Activated T-cell treated with anti-CD3 and anti-CD28 coated beads, Interleukin-2, amount 50 U/mL, for 24 hours (primary cell): ENCODE measurements at regions not wholly inside any gene's neighbourhood (a gene's known extent, or its start where the extent isn't known, plus 50 kb on each side); places are given as distances from the start of the nearest gene placed in this dataset.

ENCODE experiments used
- DNase-seq: peaks from one replicate; pipeline ENCODE4 v3.0.0-alpha.2; 2020
- H3K27ac Mint-ChIP-seq: 2 replicates; pipeline ENCODE4 v1.8.0; 2020; ENCODE audit warnings: mild to moderate bottlenecking, mixed read lengths
- H3K27me3 Mint-ChIP-seq: 2 replicates; pipeline ENCODE4 v1.8.0; 2020; ENCODE audit warnings: mixed read lengths
- H3K36me3 Mint-ChIP-seq: 2 replicates; pipeline ENCODE4 v1.8.0; 2020; ENCODE audit warnings: low read depth, mixed read lengths
- H3K4me1 Mint-ChIP-seq: 2 replicates; pipeline ENCODE4 v1.8.0; 2020; ENCODE audit warnings: low read depth, mixed read lengths
- H3K4me3 Mint-ChIP-seq: 2 replicates; pipeline ENCODE4 v1.8.0; 2020; ENCODE audit warnings: mild to moderate bottlenecking, moderate library complexity, mixed read lengths
- H3K9me3 Mint-ChIP-seq: 2 replicates; pipeline ENCODE4 v1.8.0; 2020; ENCODE audit warnings: mixed read lengths

DNA sequence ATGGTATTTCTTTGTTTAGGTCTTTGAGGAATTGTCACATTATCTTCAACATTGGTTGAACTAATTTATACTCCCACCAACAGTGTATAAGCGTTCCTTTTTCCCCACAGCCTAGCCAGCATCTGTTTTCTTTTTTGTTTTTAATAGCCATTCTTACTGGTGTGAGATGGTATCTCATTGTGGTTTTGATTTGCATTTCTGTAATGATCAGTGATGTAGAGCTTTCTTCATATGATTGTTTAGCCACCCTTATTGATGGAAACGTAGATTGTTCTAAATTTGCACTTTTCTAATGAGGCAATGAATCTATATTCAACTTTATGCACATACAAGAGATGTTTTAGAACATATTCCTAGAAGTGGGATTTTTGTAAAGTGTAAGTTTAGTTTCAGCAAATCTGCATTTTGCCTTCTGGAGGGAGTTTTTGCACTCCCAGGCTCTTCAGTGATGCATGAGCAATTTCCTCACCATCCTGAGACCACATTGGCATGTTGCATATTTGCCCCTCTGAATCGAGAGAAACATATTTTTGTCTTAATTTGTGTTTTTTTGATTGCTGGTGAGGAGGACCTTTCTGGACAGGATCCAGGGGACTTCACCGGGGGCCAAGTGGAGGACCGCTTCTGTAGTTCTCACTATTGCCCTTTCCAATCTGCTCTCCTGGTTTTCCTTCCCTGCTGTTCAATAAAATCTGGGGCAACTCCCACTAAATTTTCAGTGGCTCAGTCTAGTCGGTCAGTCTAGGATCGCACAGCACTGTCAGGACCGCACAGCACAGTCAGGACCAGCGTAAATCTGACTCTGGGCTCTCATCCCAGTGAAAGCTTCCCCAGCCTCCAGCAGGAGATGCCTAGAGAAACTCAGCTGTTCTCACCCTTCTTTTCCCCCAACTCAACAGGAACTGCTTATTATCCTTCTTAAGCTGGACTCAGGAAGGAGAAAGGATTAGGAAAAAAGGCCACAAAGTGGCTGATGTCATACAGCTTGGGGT is 157.0 kb downstream of the PTPN20 start:
- Mint-ChIP-seq H3K4me1 (no peaks in the 10 kb centered on the region), H3K36me3 (no peaks in the 10 kb centered on the region), H3K9me3 (no peaks in the 10 kb centered on the region), H3K4me3 (no peak overlapping the region), H3K27ac (no peak overlapping the region), H3K27me3 (no peaks in the 10 kb centered on the region)
- no peak for DNase-seq

DNA sequence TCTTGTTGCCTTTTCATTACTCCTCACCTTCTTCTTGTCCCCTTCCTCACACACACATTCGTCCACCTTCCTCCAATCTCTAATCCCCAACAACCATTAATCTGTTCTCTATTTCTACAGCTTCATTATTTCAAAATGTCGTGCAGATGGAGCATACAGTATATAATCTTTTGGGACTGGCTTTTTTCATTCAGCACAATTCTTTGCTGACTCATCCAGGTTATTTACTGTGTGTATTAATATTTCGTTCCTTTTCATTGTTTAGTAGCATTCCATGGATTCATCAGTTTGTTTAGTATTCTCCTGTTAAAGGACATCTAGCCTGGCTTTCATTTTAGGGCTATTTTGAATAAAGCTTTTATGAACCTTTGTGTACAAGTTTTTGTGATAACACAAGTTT is 159.3 kb downstream of the PTPN20 start:
- DNase-seq, result no peak
- H3K27me3 Mint-ChIP-seq, result no peaks in the 10 kb centered on the region
- H3K4me1 Mint-ChIP-seq, result no peaks in the 10 kb centered on the region
- H3K27ac Mint-ChIP-seq, result no peak overlapping the region
- no peaks in the 10 kb centered on the region for H3K9me3 Mint-ChIP-seq
- H3K4me3 Mint-ChIP-seq, result no peak overlapping the region
- no peaks in the 10 kb centered on the region for H3K36me3 Mint-ChIP-seq

DNA sequence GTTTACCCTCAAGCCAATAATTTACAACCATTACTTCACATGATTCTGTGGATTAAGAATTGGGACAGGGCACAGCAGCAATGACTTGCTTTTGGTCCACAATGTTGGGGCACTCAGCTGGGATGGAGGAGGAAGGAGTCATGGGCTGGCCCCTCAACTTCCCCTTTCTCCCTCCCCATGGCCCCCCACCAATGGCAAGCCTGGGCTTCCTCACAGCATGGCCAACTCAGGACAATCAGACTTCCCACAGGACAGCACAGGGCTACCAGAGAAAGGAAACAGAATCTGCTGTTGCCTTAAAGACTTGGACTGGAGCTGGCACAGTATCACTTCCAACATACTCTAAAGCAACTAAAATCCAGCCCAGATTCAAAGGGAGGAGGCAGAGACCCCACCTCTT is 160.7 kb downstream of the PTPN20 start:
- H3K9me3 Mint-ChIP-seq, result no peaks in the 10 kb centered on the region
- peaks cover 9% of the 10 kb centered on the region for H3K4me1 Mint-ChIP-seq
- no peaks in the 10 kb centered on the region for H3K36me3 Mint-ChIP-seq
- DNase-seq, result no peak
- no peak overlapping the region for H3K27ac Mint-ChIP-seq
- no peaks in the 10 kb centered on the region for H3K27me3 Mint-ChIP-seq
- no peak overlapping the region for H3K4me3 Mint-ChIP-seq

DNA sequence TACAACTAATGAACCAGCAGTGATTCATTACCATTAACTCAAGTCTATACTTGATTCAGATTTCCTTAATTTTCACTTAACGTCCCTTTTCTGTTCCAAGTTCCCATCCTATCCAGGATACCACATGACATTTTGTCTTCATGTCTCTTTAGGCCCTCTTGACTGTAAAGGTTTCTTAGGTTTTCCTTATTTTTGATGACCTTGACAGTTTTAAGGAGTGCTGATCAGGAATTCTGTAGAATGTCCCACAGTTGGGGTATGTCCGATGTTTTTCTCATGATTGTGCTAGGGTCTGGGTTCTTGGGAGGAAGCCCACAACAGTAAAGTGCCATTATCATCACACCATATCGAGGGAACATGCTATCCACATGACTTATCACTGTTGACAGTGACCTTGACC is 162.7 kb downstream of the PTPN20 start:
- no peak for DNase-seq
- Mint-ChIP-seq H3K36me3 (no peaks in the 10 kb centered on the region), H3K4me3 (no peak overlapping the region)

DNA sequence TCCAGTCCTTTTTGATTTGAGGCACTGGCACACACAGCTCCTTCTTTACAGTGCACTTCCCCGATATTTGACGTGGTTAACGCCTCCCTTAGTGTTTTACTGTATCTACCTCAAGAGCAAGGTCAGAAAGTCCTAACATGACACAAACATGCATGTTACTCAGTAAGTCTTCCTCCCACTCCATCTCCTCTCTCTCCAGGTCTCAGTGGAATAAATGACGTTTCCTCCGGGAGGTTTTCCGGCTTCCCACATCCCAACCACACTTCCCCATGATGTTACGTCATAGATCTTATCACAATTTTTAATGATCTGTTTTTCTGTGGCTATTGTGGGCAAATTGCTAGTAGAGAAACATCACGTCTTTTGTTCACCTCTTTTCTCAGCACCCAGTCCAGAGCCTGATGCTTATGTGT is 165.7 kb downstream of the PTPN20 start:
- H3K4me1 Mint-ChIP-seq, result peaks cover 32% of the 10 kb centered on the region
- no peak for DNase-seq
- H3K9me3 Mint-ChIP-seq, result no peaks in the 10 kb centered on the region
- no peak overlapping the region for H3K27ac Mint-ChIP-seq
- H3K27me3 Mint-ChIP-seq, result no peaks in the 10 kb centered on the region
- no peaks in the 10 kb centered on the region for H3K36me3 Mint-ChIP-seq
- no peak overlapping the region for H3K4me3 Mint-ChIP-seq

More for the DNA sequence above, 162.7 kb downstream of the PTPN20 start:
- H3K4me1 Mint-ChIP-seq, result peaks cover 16% of the 10 kb centered on the region
- no peak overlapping the region for H3K27ac Mint-ChIP-seq
- no peaks in the 10 kb centered on the region for H3K27me3 Mint-ChIP-seq
- H3K9me3 Mint-ChIP-seq, result no peaks in the 10 kb centered on the region

DNA sequence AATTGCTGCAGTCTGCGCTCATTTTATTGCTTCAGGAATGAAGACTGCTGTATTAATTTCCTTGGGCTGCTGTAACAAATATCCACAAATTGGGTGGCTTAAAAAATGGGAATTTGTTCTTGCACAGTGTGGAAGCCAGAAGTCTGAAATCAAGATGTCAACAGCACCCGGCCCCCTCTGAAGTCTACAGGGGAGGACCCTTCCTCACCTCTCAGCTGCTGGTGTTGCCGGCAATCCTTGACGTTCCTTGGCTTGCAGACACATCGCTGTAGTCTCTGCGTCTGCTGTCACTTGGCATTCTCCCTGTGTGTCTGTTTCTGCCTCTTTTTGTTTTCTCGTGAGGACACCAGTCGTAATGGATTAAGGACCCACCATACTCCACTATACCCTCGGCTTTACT is 166.2 kb downstream of the PTPN20 start:
- Mint-ChIP-seq H3K4me3 (no peak overlapping the region), H3K27me3 (no peaks in the 10 kb centered on the region), H3K9me3 (no peaks in the 10 kb centered on the region), H3K36me3 (no peaks in the 10 kb centered on the region), H3K27ac (no peak overlapping the region), H3K4me1 (peaks cover 32% of the 10 kb centered on the region)
- DNase-seq, result no peak

DNA sequence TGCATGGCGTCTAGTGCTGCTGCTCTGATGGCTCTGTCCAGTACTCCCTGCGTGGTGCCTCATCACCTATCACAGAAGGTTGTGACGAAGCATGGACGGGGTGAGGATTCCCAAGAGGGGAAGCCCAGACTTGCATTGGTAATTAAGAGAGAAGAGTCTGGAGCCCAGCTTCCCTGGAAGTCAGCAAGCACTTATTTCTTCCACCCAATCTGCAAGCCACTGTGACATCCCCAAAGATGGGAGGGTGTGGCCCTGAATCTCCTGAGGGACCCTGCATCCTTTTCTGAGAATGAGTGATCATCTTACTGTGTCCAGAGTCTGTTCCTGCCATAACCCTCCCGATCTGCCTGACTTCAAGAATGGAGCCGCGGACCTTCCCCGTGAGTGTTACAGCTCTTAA is 166.7 kb downstream of the PTPN20 start:
- Mint-ChIP-seq H3K4me3 (no peak overlapping the region), H3K27me3 (no peaks in the 10 kb centered on the region), H3K4me1 (peaks cover 32% of the 10 kb centered on the region), H3K9me3 (no peaks in the 10 kb centered on the region), H3K36me3 (no peaks in the 10 kb centered on the region), H3K27ac (no peak overlapping the region)
- no peak for DNase-seq

DNA sequence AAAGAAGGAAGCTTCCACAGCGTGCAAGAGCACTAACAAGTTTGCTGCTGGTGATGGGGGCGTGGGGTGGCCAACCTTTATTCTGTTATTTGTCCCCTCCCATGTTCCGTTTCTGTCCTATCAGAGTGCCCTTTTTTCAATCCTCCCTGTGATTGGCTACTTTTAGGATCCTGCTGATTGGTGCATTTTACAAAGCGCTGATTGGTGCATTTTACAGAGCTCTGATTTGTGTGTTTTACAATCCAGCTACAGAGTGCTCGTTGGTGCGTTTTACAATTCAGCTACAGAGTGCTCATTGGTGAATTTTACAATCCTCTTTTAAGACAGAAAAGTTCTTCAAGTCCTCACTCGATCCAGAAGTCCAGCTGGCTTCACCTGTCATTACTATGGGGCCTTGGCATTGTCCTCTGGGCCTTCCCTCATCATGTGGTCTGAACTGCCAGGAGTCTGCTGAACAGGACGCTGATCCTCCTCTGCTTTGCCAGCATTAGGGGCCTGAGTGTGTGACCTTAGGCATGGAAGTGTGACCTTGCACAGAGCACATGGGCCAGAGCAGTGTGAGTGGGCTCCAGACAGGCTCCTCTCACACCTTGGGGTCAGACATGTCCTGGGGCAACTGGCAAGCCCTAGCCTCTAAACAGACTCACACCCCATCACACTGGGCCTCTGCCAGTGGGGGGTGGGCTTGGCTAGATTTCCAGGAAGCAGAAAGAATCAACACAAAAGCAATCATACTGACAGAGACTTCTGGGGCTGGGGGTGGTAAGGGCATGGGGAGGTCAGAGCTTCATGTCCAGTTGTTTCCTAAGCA is 167.4 kb downstream of the PTPN20 start:
- H3K36me3 Mint-ChIP-seq, result no peaks in the 10 kb centered on the region
- H3K27me3 Mint-ChIP-seq, result no peaks in the 10 kb centered on the region
- DNase-seq, result no peak
- H3K4me1 Mint-ChIP-seq, result peaks cover 32% of the 10 kb centered on the region
- H3K27ac Mint-ChIP-seq, result no peak overlapping the region
- no peaks in the 10 kb centered on the region for H3K9me3 Mint-ChIP-seq
- no peak overlapping the region for H3K4me3 Mint-ChIP-seq

DNA sequence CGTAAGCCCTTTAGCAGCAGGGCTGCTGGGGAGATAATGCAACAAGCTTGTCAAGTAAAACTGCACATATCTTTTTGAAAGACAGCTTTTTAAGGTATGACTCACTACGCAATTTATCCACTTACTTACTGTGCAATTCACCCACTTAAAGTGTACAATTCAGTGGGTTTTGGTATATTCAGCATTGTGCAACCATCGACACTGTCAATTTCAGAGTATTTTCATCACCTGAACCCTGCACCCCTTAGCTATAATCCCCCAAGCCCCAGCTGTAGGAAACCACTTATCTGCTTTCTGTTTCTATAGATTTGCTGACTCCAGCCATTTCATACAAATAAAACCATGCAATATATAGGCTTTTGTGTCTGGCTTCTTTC is 168.0 kb downstream of the PTPN20 start:
- no peak for DNase-seq
- H3K4me3 Mint-ChIP-seq, result no peak overlapping the region
- no peak overlapping the region for H3K27ac Mint-ChIP-seq
- no peaks in the 10 kb centered on the region for H3K9me3 Mint-ChIP-seq
- no peaks in the 10 kb centered on the region for H3K27me3 Mint-ChIP-seq
- peaks cover 32% of the 10 kb centered on the region for H3K4me1 Mint-ChIP-seq
- no peaks in the 10 kb centered on the region for H3K36me3 Mint-ChIP-seq

DNA sequence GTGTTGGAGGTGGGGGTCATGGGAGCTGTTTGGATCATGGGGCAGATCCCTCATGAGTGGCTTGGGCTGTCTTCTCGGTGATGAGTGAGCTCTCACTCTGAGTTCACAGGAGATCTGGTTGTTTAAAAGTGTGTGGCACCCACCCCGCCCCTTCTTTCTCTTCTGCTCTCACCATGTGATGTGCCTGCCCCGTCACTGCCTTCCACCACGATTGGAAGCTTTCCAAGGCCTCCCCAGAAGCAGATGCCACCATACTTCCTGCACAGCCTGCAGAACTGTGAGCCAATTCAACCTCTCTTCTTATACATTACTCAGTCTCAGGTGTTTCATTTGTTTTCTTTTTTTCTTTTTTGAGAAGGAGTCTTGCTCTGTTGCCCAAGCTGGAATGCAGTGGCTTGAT is 170.0 kb downstream of the PTPN20 start:
- no peak overlapping the region for H3K27ac Mint-ChIP-seq
- no peaks in the 10 kb centered on the region for H3K27me3 Mint-ChIP-seq
- no peaks in the 10 kb centered on the region for H3K9me3 Mint-ChIP-seq
- peaks cover 29% of the 10 kb centered on the region for H3K4me1 Mint-ChIP-seq
- no peak for DNase-seq
- no peak overlapping the region for H3K4me3 Mint-ChIP-seq
- no peaks in the 10 kb centered on the region for H3K36me3 Mint-ChIP-seq

DNA sequence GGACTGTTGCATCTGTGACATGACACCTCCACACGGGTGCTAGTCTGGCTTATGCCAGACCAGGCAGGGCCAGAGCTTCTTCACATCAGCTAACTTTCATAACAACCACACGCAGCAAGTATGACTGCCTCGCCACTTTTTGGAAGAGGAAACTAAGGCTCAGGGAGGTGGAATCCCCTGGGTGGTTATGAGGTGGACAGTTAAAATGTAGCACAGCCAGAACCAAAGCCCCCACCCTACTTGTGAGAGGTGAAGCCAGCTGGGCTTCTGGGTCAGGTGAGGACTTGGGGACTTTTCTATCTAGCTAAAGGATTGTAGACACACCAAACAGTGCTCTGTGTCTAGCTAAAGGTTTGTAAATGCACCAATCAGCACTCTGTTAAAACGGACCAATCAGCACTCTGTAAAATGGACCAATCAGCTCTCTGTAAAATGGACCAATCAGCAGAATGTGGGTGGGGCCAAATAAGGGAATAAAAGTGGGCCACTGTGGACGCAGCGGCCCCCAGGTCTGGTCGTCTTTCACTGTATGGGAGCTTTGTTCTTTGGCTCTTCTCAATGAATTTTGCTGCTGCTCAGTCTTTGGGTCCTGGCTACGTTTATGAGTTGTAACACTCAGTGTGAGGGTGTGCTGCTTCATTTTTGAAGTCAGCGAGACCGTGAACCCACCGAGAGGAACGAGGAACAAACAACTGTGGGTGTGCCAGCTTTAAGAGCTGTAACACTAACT is 171.0 kb downstream of the PTPN20 start:
- no peak overlapping the region for H3K27ac Mint-ChIP-seq
- H3K36me3 Mint-ChIP-seq, result no peaks in the 10 kb centered on the region
- no peak overlapping the region for H3K4me3 Mint-ChIP-seq
- H3K4me1 Mint-ChIP-seq, result peaks cover 20% of the 10 kb centered on the region
- no peaks in the 10 kb centered on the region for H3K9me3 Mint-ChIP-seq
- H3K27me3 Mint-ChIP-seq, result no peaks in the 10 kb centered on the region
- no peak for DNase-seq

DNA sequence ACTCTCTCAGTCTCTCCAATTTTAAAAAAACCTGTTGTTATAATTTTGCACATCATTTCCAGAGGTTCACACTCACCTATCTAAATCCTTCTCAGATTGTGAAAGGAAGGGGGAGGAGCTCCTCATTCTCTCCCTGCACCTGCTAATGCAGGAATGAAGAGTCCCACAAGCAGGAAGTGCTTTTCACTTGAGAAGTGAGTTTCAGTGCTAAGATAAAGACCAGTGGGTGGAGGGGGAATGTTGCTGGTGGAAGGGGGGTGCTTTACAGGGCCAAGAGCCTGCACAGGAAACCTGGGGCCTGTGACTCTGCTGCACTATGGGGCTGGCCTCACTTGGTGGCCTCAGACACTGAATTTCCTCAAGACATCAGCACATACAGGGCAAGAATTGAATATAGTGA is 176.4 kb downstream of the PTPN20 start:
- DNase-seq, result no peak
- H3K27ac Mint-ChIP-seq, result peak overlapping the region; percentile 63
- H3K27me3 Mint-ChIP-seq, result no peaks in the 10 kb centered on the region
- no peaks in the 10 kb centered on the region for H3K36me3 Mint-ChIP-seq
- H3K4me1 Mint-ChIP-seq, result peaks cover 11% of the 10 kb centered on the region
- H3K9me3 Mint-ChIP-seq, result no peaks in the 10 kb centered on the region
- H3K4me3 Mint-ChIP-seq, result no peak overlapping the region

DNA sequence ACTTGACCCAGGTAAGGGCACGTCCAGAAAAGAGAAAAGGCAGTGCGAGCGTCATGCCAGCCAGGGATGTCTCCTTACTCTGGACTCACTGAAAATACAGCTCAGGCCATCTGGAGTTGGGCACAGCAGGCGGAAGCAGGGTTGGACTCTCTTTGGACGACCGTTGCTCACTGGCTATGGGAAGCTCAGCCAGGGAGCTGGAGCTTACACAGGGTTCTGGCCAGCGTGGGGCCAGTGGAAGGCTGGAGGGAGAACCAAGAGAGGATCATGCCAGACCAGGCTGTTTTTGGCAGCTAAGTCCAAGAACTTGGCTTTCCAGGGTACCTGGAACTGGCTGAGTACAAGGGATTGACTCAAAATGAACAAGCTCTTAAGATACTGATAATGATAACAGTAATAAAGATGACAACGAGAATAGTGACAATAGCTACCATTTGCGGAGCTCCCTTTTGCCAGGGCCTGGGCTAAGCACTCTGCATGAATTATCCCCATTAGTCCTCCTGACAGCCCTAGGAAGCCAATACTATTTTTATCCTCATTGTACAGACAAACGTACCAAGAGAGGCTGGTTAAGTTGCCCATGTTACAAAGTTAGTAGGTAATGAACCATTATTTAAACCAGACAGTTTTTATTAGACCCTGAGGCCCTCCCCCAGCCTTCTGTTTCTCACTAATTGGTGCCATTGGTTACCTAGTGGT is 177.6 kb downstream of the PTPN20 start:
- no peak for DNase-seq
- Mint-ChIP-seq H3K27me3 (no peaks in the 10 kb centered on the region), H3K36me3 (no peaks in the 10 kb centered on the region), H3K27ac (no peak overlapping the region), H3K4me3 (no peak overlapping the region), H3K9me3 (no peaks in the 10 kb centered on the region), H3K4me1 (peaks cover 11% of the 10 kb centered on the region)

DNA sequence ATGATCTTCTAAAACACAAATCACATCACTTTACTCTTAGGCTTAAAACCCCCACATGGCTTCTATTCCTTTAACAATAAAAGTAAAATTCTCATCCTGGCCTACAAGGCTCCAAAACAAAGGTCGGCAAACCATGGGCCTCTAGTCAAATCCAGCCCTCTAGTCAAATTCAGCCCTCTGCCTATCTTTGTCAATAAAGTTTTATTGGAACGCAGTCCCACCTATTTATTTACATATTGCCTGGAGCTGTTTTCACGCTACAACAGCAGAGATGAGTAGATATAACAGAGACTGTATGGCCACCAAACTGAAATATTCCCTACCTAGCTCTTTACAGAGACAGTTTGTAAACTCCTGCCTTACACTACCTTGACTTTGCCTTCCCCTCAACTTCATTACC is 178.8 kb downstream of the PTPN20 start:
- H3K36me3 Mint-ChIP-seq, result no peaks in the 10 kb centered on the region
- peaks cover 11% of the 10 kb centered on the region for H3K4me1 Mint-ChIP-seq
- no peaks in the 10 kb centered on the region for H3K9me3 Mint-ChIP-seq
- DNase-seq, result no peak
- H3K27me3 Mint-ChIP-seq, result no peaks in the 10 kb centered on the region
- H3K4me3 Mint-ChIP-seq, result no peak overlapping the region
- no peak overlapping the region for H3K27ac Mint-ChIP-seq
